B cell (primary cell): ENCODE measurements at regions not wholly inside any gene's neighbourhood (a gene's known extent, or its start where the extent isn't known, plus 50 kb on each side); places are given as distances from the start of the nearest gene placed in this dataset.

ENCODE experiments used
- ATAC-seq: fragments of 200-7000 bp; cut with Tn5 transposase; one replicate; pipeline ENCODE4 v1.10.0; 2021; ENCODE audit warnings: low read depth, mild to moderate bottlenecking, moderate number of reproducible peaks, moderate library complexity
- CTCF ChIA-PET: fragments of 350-600 bp; sonication (Branson Sonifier 250); formaldehyde crosslinking; loops from one replicate; lab custom pipeline; 2021; ENCODE audit warnings: antibody characterized with exemption, inconsistent platforms; lab: Charles Lee
- POLR2A ChIA-PET: fragments of 350-600 bp; sonication (Branson Sonifier 250); formaldehyde crosslinking; loops from one replicate; lab custom pipeline; 2021; ENCODE audit warnings: antibody characterized with exemption; lab: Charles Lee
- DNase-seq: peaks from one replicate; pipeline ENCODE4 v3.0.0; 2013
- H2AFZ ChIP-seq: 2 replicates; pipeline ENCODE4 v1.6.1; 2012; ENCODE audit warnings: mild to moderate bottlenecking, low read depth, low read length; ENCODE audit not compliant: insufficient read depth, poor library complexity, severe bottlenecking
- H3K27ac ChIP-seq, 2 donors: 1 replicate in 1 of 2; 2 replicates in 1 of 2; pipeline ENCODE4 v1.5.1; 2012 to 2013; ENCODE audit warnings: low read length in 2 of 2, mild to moderate bottlenecking in 2 of 2, moderate library complexity in 1 of 2
- H3K27me3 ChIP-seq, 4 experiments: fragments of 200-600 bp in 1 of 4; sonication (generic) in 1 of 4; replicated peaks in 1 of 4; 1 replicate in 2 of 4; 2 replicates in 2 of 4; pipeline versions ENCODE4 v1.6.1 to v1.7.0; 2013 to 2016; ENCODE audit warnings: low read length in 3 of 4, mild to moderate bottlenecking in 2 of 4, mixed read lengths in 1 of 4, moderate library complexity in 1 of 4; ENCODE audit not compliant: insufficient read depth in 4 of 4, control insufficient read depth in 3 of 4; ENCODE audit errors: control extremely low read depth in 1 of 4
- H3K36me3 ChIP-seq, 2 experiments: replicated peaks in 1 of 2; 1 replicate in 1 of 2; 2 replicates in 1 of 2; pipeline versions ENCODE4 v1.6.1 to v1.7.1; 2013; ENCODE audit warnings: low read length in 1 of 2; ENCODE audit not compliant: insufficient read depth in 2 of 2, control insufficient read depth in 1 of 2; ENCODE audit errors: control extremely low read depth in 1 of 2, extremely low read depth in 1 of 2
- H3K4me1 ChIP-seq, 2 donors: fragments of 200-600 bp in 1 of 2; sonication (generic) in 1 of 2; 1 replicate in 1 of 2; 2 replicates in 1 of 2; pipeline versions ENCODE4 v1.5.1 to v1.6.1; 2013 to 2017; ENCODE audit warnings: low read length in 2 of 2; ENCODE audit not compliant: control insufficient read depth in 2 of 2, insufficient read depth in 2 of 2
- H3K4me2 ChIP-seq: replicated peaks from 2 replicates; pipeline ENCODE3; 2012; ENCODE audit warnings: mild to moderate bottlenecking, low read depth, low read length; ENCODE audit not compliant: poor library complexity, severe bottlenecking
- H3K4me3 ChIP-seq, 5 experiments: fragments of 200-600 bp in 1 of 5; sonication (generic) in 1 of 5; 1 replicate in 3 of 5; 2 replicates in 2 of 5; pipeline versions ENCODE4 v1.5.1 to v1.7.0; 2011 to 2016; ENCODE audit warnings: low read length in 4 of 5, mild to moderate bottlenecking in 4 of 5, low read depth in 2 of 5, control low read depth in 1 of 5, moderate library complexity in 1 of 5; ENCODE audit not compliant: insufficient read depth in 1 of 5; ENCODE audit errors: control extremely low read depth in 1 of 5, extremely low read depth in 1 of 5
- H3K79me2 ChIP-seq: fragments of 200-600 bp; sonication (generic); one replicate; pipeline ENCODE4 v1.6.0; 2016; ENCODE audit warnings: low read length; ENCODE audit not compliant: control insufficient read depth, insufficient read depth
- H3K9ac ChIP-seq: fragments of 200-600 bp; sonication (generic); 2 replicates; pipeline ENCODE4 v1.6.1; 2017; ENCODE audit warnings: mild to moderate bottlenecking, low read length, moderate library complexity
- H3K9me3 ChIP-seq, 3 donors: one replicate each; pipeline versions ENCODE4 v1.6.1 to v1.7.1; 2013; ENCODE audit warnings: low read length in 2 of 3; ENCODE audit not compliant: control insufficient read depth in 2 of 3, insufficient read depth in 1 of 3; ENCODE audit errors: control extremely low read depth in 1 of 3
- H4K20me1 ChIP-seq: 2 replicates; pipeline ENCODE4 v1.6.0; 2012; ENCODE audit warnings: mild to moderate bottlenecking, low read length; ENCODE audit not compliant: insufficient read depth, control insufficient read depth, poor library complexity, severe bottlenecking
- H3K27ac Mint-ChIP-seq: one replicate; pipeline ENCODE4 v1.8.0; 2021; ENCODE audit warnings: mixed read lengths
- H3K27me3 Mint-ChIP-seq: one replicate; pipeline ENCODE4 v1.8.0; 2021; ENCODE audit warnings: mixed read lengths
- H3K4me1 Mint-ChIP-seq: one replicate; pipeline ENCODE4 v1.8.0; 2021; ENCODE audit warnings: mixed read lengths
- H3K4me3 Mint-ChIP-seq: one replicate; pipeline ENCODE4 v1.8.0; 2021; ENCODE audit warnings: mixed read lengths
- H3K9me3 Mint-ChIP-seq: one replicate; pipeline ENCODE4 v1.8.0; 2022; ENCODE audit warnings: mixed read lengths; ENCODE audit not compliant: insufficient read depth
- EZH2 ChIP-seq: IDR thresholded peaks from 2 replicates; pipeline ENCODE4 v1.6.1; 2012; ENCODE audit warnings: borderline replicate concordance, low read depth, mild to moderate bottlenecking, moderate library complexity, low read length; ENCODE audit not compliant: insufficient read depth, poor library complexity, severe bottlenecking
- WGBS: methylation state at CpG from one replicate; pipeline ENCODE4 v1.1.5; 2013; ENCODE audit warnings: missing lambda C conversion rate; ENCODE audit not compliant: insufficient coverage; 5-methylcytosine and 5-hydroxymethylcytosine counted together
- intact Hi-C: fragments of 100-400 bp; cut with micrococcal nuclease; formaldehyde crosslinking; loops from one replicate; pipeline ENCODE4 v1.10.0; 2022
- TF ChIP-seq, protein P1 (sequence below): fragments of 200-600 bp; IDR thresholded peaks from one replicate; pipeline ENCODE4 v1.8.0; 2022; ENCODE audit warnings: antibody characterized with exemption, mild to moderate bottlenecking

GRCh38 chr13:104314321-104314720 lies 1248.1 kb upstream of the SLC10A2 start:
- WGBS = no CpG with 5 or more reads among the region's 1 CpG
- Mint-ChIP-seq H3K9me3 (no peaks in the 10 kb centered on the region), H3K27ac (no peak overlapping the region), H3K27me3 (no peaks in the 10 kb centered on the region), H3K4me1 (no peaks in the 10 kb centered on the region), H3K4me3 (no peak overlapping the region)
- Histone ChIP-seq H2AFZ (no peak overlapping the region), H3K79me2 (no peaks in the 10 kb centered on the region), H3K4me3 (no peak overlapping the region), H3K4me2 (no peak overlapping the region), H3K9me3 (no peaks in the 10 kb centered on the region), H3K4me1 (no peaks in the 10 kb centered on the region), H3K27ac (no peak overlapping the region), H3K27me3 (no peaks in the 10 kb centered on the region), H3K36me3 (no peaks in the 10 kb centered on the region), H4K20me1 (no peaks in the 10 kb centered on the region), H3K9ac (no peak overlapping the region)
- no peak for TF ChIP-seq EZH2
- TF ChIP-seq, protein P1, sequence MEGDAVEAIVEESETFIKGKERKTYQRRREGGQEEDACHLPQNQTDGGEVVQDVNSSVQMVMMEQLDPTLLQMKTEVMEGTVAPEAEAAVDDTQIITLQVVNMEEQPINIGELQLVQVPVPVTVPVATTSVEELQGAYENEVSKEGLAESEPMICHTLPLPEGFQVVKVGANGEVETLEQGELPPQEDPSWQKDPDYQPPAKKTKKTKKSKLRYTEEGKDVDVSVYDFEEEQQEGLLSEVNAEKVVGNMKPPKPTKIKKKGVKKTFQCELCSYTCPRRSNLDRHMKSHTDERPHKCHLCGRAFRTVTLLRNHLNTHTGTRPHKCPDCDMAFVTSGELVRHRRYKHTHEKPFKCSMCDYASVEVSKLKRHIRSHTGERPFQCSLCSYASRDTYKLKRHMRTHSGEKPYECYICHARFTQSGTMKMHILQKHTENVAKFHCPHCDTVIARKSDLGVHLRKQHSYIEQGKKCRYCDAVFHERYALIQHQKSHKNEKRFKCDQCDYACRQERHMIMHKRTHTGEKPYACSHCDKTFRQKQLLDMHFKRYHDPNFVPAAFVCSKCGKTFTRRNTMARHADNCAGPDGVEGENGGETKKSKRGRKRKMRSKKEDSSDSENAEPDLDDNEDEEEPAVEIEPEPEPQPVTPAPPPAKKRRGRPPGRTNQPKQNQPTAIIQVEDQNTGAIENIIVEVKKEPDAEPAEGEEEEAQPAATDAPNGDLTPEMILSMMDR = no peak
- ATAC-seq (no peak), DNase-seq (no peak)
- ChIA-PET POLR2A (no interaction called here), CTCF (no interaction called here)
- intact Hi-C loops = no loop called here

GRCh38 chr13:104310861-104311260 lies 1244.6 kb upstream of the SLC10A2 start:
- Histone ChIP-seq H3K4me3 (no peak overlapping the region), H3K27ac (no peak overlapping the region), H3K27me3 (no peaks in the 10 kb centered on the region), H4K20me1 (no peaks in the 10 kb centered on the region), H3K9ac (no peak overlapping the region), H3K9me3 (no peaks in the 10 kb centered on the region), H3K4me2 (no peak overlapping the region), H2AFZ (no peak overlapping the region), H3K79me2 (no peaks in the 10 kb centered on the region), H3K36me3 (no peaks in the 10 kb centered on the region), H3K4me1 (no peaks in the 10 kb centered on the region)
- Mint-ChIP-seq H3K9me3 (peaks cover 3% of the 10 kb centered on the region), H3K4me1 (no peaks in the 10 kb centered on the region), H3K4me3 (no peak overlapping the region), H3K27ac (no peak overlapping the region), H3K27me3 (no peaks in the 10 kb centered on the region)
- no peak for DNase-seq
- ATAC-seq = no peak
- intact Hi-C loops = no loop called here
- TF ChIP-seq, protein P1 = no peak
- TF ChIP-seq EZH2 = no peak
- ChIA-PET CTCF (interaction anchor here (1.0 kb wide), 1 partner anchor 14 kb away, joined by 3 read pairs; no protein-coding TSS in a partner anchor), POLR2A (no interaction called here)
- WGBS = 40% methylated on average over 1 of the region's 2 CpGs
